ENCODE measurements at regions not wholly inside any gene's neighbourhood (a gene's known extent, or its start where the extent isn't known, plus 50 kb on each side); places are given as distances from the start of the nearest gene placed in this dataset.
A peak's percentile ranks its signal among the peaks of the same experiment; 100 is the strongest.
"Not testable (repeated sequence)": the region's sequence is repeated elsewhere in the genome, so short reads cannot be mapped to it uniquely, and the experiment has no call there.

DNA sequence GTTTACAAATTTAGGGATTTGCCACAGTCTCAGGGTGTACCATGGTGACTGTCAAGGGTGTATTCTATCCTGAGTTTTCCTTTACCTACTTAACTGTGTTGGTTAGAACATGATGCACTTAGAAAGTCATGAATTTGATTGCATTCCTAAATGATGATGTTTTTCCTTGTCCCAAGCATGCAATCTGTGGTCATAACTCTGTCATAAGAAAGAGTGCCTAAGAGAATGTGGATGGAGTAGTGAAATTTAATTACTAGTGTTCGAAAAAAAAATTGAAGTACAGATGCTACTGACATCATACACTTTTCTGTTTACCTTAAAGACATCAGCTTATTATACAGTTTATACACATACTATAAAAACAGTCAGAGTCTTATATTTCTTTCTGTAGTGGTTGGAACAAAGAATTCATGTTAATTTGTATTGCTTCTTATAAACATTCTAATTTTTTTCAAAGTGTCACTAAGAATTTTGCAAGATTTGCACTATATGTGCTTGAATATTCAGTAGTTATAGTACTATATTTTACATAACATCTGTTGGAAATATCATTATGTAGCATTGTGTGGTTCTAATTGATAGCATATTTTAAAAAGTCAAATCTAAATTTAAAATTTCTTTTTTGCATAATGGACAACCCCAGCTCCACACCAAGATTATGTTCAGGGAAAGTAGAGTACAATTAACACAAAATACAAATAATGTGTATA is 231.3 kb upstream of the KCNMB2 start:
- DNase-seq: no peak

DNA sequence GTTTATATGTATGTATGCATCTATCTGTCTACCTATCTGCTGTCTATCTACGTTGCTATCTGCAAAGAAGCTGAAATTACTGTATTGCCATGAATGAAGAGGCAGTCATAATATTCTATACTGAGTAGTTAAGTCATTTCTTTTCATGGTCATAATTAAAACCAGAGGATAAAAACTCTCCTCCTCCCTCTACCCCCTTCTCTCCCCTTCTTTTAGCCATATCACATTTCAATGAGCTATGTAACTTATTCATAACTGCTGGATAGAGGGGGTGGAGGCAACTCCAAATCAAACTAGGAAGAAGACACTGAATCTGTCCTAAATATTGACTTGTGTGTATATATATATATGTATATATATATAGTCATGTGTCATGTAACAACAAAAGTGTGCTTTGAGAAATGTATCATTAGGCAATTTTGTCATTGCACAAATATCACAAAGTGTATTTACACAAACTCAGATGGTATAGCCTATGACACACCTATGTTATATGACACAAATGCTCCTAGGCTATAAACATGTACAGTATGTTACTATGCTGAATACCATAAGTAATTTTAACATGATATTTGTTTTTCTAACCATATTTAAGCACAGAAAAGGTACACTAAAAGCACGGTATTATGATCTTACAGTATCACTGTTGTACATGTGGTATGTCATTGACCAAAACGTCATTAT is 229.7 kb upstream of the KCNMB2 start:
- DNase-seq: no peak

DNA sequence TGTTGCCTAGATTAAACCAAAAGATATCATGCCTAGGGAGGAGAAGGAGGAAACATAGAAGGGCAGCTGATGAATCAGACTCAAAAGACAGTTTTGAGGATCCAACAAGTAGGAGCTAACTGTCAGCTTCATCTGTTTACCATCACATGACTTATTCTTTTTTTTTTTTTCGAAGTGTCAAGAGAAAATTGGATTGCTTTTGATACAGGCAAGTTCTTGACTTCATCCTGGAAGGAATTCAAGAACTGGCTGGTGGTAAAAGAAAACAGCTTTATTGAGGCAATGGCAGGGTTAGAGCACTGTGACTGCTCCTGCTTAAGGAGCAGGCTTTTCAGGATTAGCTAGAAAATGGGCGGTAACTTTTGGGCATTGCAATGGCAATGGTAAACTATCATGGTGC is 227.5 kb upstream of the KCNMB2 start:
- no peak for DNase-seq

DNA sequence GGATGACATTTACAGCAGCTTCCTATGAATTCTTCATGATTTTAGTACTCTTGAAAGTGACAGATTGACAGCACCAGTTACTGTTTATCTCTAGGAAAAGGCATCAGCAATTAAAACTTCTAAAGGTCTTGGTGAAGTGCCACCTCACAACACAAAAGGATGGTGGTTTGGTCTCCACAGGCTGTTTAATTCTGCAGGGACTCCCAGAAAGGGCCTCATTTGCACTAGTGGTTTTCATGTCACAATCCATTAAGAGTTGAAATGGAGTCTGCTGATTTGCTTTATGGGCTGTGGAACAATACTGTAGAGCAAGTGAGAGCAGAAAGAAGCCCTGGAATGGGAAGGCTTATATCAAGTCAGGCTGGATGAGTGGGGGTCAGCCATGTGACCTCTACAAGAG is 225.3 kb upstream of the KCNMB2 start:
- DNase-seq: no peak

DNA sequence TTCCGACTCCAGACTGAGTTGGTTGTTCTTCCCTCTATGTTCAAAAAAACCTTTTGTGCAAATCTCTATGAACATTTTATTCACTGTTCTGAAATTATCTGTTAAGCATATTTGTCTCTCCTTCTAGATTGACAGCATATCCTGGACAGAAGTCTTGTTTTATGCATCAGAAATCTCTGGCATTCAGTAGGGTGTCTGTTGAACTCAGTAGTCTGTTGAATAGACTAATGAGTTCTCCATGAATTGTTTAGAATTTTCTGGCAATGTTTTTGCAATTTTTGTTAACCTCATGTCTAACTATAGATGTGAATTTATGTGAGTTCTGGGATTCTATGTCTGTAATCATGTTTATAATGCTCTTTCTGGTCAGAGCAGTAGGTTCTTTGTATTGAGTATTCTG is 222.5 kb upstream of the KCNMB2 start:
- no peak for DNase-seq

DNA sequence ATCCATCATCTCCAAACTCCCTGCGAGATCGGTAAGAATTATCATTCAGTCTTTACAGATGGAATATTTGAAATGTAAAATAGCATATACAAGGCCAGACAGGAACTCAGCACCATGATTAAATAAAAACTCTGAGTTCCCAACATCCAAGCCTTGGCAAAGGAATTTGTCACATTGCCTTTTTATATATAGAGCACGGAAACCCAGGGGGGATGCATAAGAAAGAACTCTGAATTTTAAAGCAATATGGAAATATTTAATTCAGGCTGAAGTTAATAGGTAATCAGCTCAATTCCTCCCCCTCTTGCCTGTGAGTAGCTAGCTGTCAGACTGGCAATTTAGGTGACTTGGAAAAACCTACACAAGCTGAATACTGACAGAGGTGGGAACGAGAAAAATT is 217.9 kb upstream of the KCNMB2 start:
- no peak for DNase-seq

DNA sequence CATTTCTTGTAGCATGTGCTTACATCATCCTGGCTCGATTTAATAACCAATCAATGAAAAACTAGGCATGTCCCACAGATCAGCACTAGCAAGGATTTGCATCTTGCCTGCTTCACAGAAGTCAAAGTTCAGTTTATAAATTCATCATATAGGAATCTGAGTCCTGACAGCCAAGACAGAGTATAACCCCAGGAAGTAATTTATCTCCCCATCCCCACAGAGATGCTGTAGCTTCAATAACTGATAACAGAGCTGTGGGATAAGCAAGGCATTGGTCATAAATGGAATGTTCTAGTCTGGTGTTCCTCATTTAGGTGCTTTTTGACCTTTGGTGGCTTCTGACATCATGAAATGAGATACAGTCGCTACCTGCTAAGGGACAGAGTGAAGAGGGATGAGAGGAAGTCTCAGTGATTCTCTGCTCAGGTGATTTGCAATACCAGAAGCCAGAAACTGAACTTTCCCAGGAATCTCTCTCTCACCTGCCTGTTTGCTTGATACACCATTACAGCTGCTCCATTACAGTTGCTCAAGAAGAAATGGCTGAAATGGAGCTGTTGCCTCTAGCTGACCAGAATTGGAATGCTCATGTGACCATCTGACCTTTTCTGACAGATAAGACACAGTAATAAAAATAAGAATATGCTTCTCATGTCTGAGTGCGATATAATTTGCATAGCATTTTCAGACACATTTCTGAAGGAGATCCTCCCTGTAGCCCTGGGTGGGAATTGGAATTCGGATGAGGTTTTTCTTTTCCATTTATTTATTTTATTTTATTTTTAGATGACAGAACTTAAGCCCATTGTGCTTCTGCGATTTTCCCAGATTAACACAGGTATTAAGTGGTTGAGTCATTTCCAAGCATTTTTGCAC is 217.1 kb upstream of the KCNMB2 start:
- no peak for DNase-seq

DNA sequence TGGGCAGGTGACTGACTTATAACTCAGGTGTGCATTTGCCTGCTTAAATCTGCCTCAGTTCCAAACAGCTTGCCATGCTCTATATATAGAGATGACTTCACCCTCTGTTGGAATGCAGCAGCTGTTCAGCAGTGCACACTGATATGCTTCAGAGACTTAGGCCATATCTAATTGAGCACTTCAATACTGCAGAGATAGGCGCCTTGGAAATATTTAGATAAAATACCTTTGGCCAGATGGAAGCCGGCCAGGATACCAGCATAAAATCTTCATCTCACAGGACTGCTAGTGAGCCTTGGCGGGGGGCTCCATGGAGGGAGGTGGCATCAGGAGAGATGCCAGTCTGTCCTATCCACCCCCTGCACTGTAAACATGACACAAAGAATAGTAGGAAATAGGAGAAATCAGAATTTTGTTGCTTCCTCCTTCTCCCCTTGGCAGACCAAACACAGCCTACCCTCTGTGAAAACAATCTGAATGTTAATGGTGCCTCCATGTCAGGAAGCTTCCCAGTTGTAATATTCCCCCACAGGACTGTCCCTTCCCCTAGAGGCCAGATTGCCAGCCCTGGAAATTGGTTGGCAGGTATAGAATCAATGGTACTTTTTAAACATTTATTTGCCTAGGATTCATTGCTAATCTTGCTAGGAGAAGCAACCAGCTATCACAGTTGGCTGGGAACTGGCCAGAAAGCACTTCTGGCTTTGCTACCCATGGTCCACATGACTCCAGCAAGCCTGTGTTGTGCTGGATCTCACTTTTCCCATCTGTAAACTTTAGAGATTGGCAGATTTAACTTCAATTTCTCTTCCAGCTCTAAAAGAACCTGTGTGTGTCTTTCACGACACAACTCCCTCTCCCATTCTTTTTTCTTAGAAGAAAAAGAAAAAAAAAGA is 215.5 kb upstream of the KCNMB2 start:
- no peak for DNase-seq

DNA sequence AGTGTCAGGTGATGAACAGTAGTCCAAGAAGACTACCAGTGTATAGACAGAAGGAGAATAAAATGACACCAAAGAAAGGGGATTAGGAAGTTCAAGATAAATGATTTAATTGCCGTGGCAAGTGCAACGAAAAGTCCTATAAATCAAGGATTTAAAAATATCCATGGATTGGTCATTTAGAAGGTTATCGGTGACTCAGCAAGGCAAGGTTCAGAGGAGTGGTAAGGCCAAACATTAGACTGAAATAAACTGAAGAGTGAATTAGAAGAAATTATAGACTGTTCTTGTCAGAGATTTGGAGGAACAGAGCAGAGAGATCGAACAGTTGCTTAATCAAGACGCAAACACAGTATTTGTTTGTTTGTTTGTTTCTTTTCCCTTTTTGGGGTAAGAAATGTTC is 211.9 kb upstream of the KCNMB2 start:
- DNase-seq: no peak

DNA sequence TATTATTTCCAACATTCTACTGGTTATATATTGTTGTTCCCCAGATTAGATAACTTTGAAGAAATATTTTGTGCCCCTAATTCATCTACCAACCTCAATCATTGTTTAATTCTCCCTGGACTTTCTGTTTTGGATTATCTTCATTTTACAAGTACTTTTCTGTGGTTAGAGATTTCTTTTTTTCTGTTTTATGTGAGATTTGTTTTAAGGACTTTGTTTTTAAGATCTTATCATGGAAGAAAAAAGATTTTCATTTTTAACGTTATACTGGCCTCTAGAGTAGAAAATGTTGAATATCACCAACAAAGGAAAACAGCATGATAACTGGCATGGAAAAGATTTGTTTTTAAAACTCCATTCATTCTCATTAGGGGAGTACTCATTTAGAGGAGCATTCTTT is 210.9 kb upstream of the KCNMB2 start:
- DNase-seq: peak; percentile 62 to 68

DNA sequence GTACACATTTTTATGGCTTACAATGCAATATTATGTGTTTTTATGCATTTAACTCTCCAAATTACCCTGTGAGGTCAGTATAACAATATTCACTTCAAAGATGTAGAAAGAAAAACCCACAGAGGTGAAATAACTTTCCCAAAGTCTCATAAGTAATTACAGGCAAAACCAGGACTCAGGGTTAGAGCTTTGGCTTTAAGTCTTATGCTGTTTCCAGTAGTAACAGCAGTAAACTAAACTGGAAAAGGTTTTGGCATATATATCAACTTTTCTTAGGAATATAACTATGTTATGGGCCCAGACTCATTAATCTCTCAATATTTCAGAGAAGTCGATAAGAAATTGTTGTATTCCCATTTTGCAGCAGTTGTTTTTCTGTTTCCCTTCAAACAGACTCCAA is 206.3 kb upstream of the KCNMB2 start:
- DNase-seq: no peak

DNA sequence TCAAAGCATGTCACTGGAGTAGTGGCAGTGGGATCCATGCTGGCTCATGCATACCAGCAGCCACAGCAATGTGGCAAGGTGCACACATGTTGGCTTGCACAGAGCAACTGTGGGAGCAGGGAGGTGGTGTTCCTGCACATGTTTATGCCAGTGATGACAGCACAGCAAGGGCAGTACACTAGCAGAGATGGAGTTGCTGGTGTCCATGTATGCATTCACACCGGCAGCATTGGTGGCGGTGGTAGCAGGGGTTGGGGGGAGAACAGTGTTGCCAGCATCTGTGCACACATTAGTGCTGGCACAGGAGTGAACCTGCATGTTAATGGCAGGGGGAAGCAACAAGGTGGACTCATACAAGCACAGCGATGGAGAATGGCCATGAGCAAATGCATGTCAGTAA is 202.0 kb upstream of the KCNMB2 start:
- no peak for DNase-seq

DNA sequence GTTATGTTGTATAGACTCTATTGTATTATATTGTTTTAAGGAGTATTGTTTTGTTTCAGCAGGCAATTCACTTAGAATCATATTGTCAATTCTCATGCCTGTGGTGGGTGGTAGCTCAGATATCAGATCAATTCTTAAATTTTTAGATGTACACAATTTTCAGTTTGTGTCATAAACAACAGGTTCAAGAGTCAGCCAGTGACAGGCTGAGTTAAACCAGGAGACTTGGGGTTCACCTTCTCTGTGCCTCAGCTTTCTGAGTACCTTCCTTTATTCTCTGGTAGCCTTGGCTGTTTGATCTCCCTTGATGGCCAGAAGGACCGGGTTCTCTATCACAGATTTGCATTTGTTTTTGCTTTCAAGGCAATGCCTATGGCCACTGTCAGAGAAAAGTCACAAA is 199.9 kb upstream of the KCNMB2 start:
- DNase-seq: no peak

DNA sequence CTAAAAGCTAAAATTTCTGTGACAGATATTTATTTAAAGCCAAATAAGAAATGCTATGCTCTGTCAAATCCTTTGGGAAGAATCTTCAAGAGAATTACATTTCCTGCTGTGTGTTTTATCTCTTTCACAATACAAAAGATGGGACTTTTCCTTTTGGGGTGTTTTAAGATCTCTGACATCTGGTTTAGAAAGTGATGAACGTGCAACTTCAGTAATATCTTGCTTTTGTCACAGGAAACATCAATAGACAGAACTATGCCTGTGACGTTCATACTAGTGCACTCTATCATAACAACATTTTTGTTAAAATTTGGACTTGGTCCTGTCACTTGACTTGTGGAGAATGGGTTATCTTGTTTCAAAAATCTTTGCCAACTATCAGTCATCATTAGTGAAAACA is 195.7 kb upstream of the KCNMB2 start:
- DNase-seq: no peak

DNA sequence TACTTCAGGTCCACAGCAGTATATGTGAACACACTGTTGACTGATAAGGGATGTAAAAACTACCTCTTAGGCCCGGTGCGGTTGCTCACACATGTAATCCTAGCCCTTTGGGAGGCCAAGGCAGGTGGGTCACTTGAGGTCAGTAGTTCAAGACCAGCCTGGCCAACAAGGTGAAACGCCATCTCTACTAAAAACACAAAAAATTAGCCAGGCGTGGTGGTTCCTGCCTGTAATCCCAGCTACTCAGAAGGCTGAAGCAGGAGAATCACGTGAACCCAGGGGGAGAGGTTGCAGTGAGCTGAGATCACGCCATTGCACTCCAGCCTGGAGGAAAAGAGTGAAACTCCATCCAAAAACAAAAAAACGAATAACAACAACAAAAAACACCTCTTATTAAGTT is 194.6 kb upstream of the KCNMB2 start:
- no peak for DNase-seq

DNA sequence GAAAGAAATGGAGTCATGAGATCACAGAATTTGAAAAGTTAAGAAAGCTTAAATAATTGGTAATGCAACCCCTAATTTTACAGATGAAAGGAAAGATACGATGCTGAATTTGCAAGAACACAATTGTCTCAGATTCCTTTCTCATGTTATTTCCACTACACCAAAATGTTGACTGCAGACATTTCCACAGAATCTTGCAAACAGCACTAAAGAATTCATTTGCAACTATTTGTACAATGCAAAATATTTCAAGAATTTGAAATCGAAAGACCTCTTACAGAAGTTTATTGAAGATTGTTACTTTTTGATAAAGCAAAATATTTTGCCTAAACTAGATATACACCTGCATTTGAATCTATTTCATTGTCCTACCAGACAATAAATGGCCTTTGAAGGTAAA is 194.1 kb upstream of the KCNMB2 start:
- DNase-seq: no peak

DNA sequence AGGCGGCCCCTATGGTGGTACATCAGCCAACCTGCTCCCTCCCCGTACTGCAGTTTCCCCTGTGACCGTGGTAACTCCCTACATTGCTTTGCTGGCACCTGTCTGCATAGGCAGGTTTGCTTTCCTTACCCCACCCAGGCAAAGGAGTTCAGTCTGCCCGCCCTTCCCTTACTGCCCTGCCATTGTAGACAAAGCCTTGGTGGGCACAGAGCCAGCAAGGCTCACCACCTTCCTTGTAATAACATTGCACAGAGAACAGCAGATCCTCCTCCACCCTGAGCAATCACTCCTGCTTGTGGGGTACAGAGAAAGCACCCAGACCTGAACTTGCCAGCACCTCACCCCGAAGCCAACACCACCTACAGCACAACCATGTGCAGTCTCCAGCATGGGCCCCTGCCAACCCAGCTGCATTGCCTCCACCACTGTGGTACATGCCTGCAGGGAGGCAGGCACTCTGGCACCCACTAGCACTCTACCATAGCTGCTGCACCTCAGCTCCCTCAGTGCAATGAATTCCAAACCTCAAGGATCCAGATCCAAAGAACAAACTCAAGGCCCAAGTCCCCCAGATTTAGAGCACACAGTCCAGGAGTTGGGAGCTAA is 192.7 kb upstream of the KCNMB2 start:
- DNase-seq: no peak

DNA sequence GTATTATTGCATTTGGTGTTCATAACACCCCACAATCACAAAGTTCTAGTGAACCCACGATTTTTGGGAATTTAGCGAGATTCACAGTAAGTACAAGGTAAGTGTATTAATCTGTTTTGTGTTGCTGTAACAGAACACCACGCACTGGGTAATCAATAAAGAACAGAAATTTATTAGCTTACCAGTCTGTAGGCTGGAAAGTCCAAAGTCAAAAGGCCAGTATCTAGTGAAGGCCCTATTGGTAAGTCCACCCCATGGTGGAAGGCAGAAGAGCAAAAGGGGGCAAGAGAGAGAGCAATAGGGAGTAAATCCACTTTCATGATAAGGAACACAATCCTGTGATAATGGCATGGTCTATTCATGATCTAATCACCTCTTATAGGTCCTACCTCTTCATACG is 190.3 kb upstream of the KCNMB2 start:
- no peak for DNase-seq

DNA sequence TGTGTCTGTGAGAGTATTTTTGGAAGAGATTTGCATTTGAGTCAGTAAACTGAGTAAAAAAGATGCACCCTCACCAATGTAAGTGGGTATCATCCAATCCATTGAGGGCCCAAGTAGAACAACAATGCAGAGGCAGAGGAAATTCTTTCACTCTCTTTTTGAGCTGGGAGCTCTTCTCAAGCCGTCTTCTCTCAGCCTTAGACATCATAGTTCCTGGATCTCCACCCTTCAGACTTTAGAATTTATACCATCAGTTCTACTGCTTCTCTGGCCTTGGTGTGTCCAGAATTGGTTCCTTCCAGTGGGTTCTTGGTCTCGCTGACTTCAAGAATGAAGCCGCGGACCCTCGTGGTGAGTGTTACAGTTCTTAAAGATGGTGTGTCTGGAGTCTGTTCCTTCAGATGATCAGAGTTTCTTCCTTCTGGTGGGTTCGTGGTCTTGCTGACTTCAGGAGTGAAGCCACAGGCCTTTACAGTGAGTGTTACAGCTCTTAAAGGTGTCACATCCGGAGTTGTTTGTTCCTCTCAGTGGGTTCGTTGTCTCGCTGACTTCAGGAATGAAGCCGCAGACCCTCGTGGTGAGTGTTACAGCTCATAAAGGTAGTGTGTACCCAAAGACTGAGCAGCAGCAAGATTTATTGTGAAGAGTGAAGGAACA is 187.5 kb upstream of the KCNMB2 start:
- DNase-seq: not testable (repeated sequence)

DNA sequence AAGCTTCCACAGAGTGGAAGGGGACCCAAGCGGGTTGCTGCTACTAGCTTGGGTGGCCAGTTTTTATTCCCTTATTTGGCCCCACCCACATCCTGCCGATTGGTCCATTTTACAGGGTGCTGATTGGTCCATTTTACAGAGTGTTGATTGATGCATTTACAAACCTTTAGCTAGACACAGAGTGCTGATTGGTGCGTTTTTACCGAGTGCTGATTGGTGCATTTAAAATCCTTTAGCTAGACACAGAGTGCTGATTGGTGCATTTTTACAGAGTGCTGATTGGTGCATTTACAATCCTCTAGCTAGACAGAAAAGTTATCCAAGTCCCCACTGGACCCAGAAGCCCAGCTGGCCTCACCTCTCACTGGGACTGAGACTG is 187.0 kb upstream of the KCNMB2 start:
- not testable (repeated sequence) for DNase-seq

DNA sequence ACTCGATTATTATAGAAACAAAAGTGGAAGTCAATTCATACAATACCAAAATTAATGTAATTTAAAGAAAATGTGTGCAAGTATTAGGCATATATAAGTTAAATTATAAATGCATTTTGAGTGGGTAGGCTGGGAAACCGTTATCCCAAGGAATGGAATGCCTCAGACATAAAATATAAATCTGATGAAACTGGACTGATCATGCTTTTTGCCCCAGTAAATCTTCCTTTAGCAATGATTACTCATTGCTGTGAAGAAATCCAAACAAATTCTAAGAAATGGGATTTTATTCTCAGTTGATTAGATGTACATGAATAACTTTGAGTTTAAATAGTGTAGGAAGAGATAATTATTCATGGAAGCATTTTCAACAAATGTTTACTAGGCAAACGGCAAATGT is 185.5 kb upstream of the KCNMB2 start:
- DNase-seq: no peak

Data from Kasumi-1 (cell line).